PFSK-1 (cell line): ENCODE measurements at regions not wholly inside any gene's neighbourhood (a gene's known extent, or its start where the extent isn't known, plus 50 kb on each side); places are given as distances from the start of the nearest gene placed in this dataset.

Source experiments
- FOXP2 ChIP-seq: optimal IDR thresholded peaks from 2 replicates; pipeline ENCODE3; 2011; ENCODE audit warnings: borderline replicate concordance, control low read depth, inconsistent platforms; ENCODE audit not compliant: insufficient read depth; ENCODE audit errors: extremely low read length, extremely low read depth
- POLR2AphosphoS5 ChIP-seq: IDR thresholded peaks from 2 replicates; pipeline ENCODE4 v1.6.1; 2012; ENCODE audit warnings: low read depth, mild to moderate bottlenecking, control low read depth, low read length, moderate library complexity
- SIN3A ChIP-seq: IDR thresholded peaks from 2 replicates; pipeline ENCODE4 v1.6.1; 2012; ENCODE audit warnings: mild to moderate bottlenecking, low read length, moderate library complexity, borderline replicate concordance; ENCODE audit not compliant: insufficient read depth
- TAF1 ChIP-seq: IDR thresholded peaks from 2 replicates; pipeline ENCODE4 v1.6.1; 2012; ENCODE audit warnings: low read length, control low read depth, borderline replicate concordance; ENCODE audit not compliant: insufficient read depth
- TF ChIP-seq, protein P1 (sequence below), 2 experiments: IDR thresholded peaks; 2 replicates each; pipeline versions ENCODE4 v1.6.1 to v1.8.0; 2011 to 2012; ENCODE audit warnings: low read depth in 2 of 2, low read length in 2 of 2, control low read depth in 1 of 2, inconsistent platforms in 1 of 2, mild to moderate bottlenecking in 1 of 2, moderate library complexity in 1 of 2; ENCODE audit not compliant: insufficient read depth in 1 of 2

DNA sequence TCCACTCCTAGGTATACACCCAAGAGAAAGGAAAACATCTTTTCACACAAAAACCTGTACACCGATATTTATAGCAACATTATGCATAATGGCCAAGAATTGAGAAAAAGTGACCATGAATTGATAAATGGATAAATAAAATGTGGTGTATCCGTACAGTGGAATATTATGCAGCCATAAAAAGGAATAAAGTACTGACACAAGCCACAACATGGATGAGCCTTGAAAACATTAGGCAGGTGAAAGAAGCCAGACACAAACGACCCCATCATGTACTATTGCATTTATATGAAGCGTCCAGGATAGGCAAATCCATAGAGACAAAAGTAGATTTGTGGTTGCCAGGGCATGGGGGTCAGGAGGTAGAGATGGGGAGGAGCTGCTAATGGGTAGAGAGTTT is 64.2 kb upstream of the SLC6A6 start:
- no peak for TF ChIP-seq TAF1
- TF ChIP-seq POLR2AphosphoS5, result no peak
- TF ChIP-seq, protein P1, sequence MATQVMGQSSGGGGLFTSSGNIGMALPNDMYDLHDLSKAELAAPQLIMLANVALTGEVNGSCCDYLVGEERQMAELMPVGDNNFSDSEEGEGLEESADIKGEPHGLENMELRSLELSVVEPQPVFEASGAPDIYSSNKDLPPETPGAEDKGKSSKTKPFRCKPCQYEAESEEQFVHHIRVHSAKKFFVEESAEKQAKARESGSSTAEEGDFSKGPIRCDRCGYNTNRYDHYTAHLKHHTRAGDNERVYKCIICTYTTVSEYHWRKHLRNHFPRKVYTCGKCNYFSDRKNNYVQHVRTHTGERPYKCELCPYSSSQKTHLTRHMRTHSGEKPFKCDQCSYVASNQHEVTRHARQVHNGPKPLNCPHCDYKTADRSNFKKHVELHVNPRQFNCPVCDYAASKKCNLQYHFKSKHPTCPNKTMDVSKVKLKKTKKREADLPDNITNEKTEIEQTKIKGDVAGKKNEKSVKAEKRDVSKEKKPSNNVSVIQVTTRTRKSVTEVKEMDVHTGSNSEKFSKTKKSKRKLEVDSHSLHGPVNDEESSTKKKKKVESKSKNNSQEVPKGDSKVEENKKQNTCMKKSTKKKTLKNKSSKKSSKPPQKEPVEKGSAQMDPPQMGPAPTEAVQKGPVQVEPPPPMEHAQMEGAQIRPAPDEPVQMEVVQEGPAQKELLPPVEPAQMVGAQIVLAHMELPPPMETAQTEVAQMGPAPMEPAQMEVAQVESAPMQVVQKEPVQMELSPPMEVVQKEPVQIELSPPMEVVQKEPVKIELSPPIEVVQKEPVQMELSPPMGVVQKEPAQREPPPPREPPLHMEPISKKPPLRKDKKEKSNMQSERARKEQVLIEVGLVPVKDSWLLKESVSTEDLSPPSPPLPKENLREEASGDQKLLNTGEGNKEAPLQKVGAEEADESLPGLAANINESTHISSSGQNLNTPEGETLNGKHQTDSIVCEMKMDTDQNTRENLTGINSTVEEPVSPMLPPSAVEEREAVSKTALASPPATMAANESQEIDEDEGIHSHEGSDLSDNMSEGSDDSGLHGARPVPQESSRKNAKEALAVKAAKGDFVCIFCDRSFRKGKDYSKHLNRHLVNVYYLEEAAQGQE (IDR thresholded peaks at IDR 0.05; ENCODE audit: insufficient read depth in 1 of 2, low read depth in 2 of 2, low read length in 2 of 2), result no peak
- TF ChIP-seq FOXP2, result no peak
- TF ChIP-seq SIN3A, result no peak

DNA sequence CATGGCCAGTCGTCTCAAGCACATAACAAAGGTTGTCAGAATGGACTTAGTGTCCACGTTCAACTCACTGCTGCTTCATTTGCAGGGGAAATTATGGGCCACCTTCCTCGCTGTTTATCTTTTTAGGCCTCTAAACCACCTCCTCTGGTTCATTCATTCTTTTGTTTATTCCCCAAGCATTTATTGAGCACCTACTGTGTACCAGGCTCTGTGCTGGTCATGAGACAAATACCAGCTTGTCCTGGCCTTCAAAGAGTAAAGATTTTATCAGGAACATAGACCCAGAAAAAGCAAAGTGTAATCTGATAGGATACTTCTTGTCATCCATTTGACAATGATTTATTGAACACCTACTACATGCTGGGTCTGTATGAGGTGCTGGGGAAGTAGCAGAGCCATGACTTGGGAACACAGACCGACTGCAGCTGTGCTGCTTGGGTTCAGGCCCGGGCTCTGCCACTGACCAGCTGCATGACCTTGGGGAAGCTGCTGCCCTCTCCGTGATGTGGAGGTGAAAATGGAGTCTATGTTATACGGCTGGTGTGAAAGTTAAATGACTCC is 63.4 kb upstream of the SLC6A6 start:
- TF ChIP-seq SIN3A, result no peak
- TF ChIP-seq TAF1, result no peak
- TF ChIP-seq FOXP2, result no peak
- TF ChIP-seq, protein P1 (IDR thresholded peaks at IDR 0.05; ENCODE audit: insufficient read depth in 1 of 2, low read depth in 2 of 2, low read length in 2 of 2), result no peak
- TF ChIP-seq POLR2AphosphoS5, result no peak

DNA sequence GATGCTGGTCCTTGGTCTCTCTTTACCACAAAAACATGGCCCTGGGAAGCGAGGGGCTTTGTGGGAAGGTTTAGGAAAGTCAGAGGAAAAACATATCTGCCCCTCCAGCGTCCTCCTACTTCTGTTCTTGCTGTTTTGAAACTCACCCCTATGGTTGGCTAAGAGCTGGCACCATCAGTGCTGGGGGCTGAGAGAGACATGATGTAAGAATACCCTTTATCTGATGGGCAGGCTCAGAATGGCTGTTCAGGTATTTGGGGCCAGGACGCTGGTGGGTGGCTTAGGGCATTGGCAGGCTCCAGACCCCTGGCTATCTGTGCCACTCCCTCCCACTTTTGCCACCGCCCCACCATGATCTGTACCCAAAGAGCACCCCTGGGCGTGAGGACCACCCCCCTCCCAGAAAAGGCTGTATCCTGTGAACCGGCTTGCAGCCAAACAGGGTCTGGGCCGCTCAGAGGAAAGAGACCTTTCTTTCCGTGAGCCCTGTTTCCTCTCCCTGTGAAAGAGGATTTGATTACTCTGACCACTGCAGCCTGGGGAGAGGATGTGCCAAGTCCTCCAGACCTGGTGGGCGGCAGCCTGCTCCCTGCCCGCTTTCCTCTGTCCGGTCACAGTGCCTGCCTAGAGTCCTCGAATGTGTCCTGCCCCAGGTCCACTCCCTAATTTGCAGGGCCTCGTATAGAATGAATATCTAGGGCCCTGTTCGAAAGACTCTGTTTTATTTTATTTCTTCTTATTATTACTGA is 61.3 kb upstream of the SLC6A6 start:
- no peak for TF ChIP-seq POLR2AphosphoS5
- TF ChIP-seq, protein P1 (IDR thresholded peaks at IDR 0.05; ENCODE audit: insufficient read depth in 1 of 2, low read depth in 2 of 2, low read length in 2 of 2), result no peak
- TF ChIP-seq TAF1, result no peak
- no peak for TF ChIP-seq SIN3A
- no peak for TF ChIP-seq FOXP2

DNA sequence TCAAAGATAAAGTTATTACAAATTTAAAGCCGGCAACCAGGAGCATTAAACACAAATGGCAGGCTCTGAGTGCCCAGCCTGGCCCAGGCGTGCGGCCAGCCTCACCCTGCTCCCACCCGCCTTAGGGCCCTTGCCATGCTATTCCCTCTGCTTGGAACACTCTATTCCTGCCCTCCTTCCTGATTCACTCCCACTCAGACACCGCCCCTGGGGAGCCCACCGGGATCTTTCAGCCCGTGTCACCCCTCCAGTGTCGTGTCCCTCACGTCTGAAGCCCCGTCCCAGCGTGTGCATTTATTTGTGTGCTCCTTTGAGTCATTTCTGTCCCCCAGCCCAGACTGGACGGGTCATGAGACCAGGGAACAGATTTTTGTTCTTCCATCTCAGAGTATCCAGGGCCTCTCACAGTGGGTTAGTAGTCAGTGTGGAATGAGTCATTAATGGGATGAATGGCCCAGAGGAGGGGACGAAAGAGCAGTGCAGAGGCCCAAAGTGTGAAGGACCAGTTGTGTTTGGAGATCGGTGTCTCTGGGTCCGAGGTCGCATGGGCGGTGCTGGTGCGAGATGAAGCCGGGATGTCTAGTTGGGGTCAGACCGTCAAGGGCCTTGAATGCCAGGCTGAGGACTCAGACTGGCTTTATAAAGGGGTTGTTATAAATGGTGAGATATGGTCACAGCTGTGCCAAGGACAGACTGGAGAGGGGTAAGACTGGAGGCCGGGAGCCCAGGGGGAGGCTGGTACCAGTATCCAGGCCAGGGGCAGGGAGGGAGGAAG is 58.9 kb upstream of the SLC6A6 start:
- no peak for TF ChIP-seq POLR2AphosphoS5

DNA sequence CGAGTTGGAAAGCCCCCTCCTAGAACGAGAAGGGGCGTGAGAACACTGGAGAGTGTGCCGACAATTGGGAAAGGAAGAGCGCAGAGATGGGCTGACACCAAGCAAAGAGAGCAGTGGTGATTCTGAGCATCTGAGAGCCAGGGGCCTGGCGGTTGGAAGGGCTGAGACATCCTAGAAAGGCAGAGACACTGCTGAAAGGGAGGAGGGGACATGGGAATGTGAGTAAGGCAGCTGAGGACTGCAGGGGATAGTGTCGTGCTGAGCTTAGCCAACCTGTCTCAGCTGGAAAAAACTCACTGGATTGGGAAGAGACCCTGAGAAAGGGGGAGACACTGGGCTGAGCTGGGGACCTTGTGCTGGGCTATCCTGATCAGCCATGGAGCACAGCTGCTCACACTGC is 58.1 kb upstream of the SLC6A6 start:
- TF ChIP-seq SIN3A (no peak), FOXP2 (no peak), TAF1 (no peak), POLR2AphosphoS5 (no peak)
- TF ChIP-seq, protein P1 (IDR thresholded peaks at IDR 0.05; ENCODE audit: insufficient read depth in 1 of 2, low read depth in 2 of 2, low read length in 2 of 2), result no peak
